IPS-NIHi7 (cell line): ENCODE measurements at regions not wholly inside any gene's neighbourhood (a gene's known extent, or its start where the extent isn't known, plus 50 kb on each side); places are given as distances from the start of the nearest gene placed in this dataset.

Experiments used
- DNase-seq: peaks from one replicate; pipeline ENCODE4 v3.0.0; 2012; ENCODE audit warnings: mixed read lengths; ENCODE audit errors: extremely low spot score

- DNase-seq = no peak
Measured at GRCh38 chr6:15994814-15995459, 133.9 kb upstream of the MYLIP start.

DNA sequence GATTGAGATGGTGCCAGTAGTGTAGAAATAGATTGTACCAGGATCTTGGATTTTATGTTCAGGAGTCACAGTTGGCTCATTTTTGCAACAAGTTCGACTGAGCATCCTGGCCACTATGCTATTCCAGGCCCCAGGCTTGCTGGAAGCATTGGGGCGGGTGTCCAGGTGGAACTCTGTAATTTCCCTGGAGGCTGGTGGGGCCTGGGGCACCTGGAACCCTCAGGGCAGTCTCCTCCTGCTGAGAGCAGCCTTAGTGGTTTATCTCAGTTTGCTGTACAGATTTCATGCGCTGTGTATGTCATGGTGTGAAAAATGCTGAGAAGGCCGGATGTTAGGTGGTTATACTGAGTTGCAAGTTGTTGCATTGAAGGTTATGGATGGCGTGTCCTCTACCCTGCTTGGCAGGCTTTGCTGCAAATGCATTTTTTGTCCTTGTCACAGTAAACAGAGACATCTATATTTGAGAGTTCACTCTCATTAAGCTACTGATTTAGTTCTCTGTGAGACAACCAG is 135.1 kb upstream of the MYLIP start:
- DNase-seq = no peak

DNA sequence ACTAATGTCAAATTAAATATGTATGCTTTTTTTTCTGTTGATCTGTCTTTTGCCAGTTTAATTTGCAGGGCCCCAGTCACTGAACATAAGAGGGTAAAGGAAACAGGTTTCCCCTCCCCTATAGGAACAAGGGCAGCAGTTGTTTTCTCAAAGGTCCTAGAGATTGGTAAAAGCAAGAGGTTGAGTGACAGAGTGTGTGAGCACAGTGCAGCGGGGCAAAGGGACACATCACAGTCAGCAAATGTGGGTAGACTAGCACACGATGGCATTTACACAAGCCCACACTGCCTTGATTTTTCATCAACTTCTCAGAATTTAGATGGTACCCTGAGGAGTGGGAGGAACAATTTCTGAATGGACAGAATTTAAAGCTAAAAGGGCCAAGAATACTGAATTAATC is 138.7 kb upstream of the MYLIP start:
- DNase-seq = no peak

DNA sequence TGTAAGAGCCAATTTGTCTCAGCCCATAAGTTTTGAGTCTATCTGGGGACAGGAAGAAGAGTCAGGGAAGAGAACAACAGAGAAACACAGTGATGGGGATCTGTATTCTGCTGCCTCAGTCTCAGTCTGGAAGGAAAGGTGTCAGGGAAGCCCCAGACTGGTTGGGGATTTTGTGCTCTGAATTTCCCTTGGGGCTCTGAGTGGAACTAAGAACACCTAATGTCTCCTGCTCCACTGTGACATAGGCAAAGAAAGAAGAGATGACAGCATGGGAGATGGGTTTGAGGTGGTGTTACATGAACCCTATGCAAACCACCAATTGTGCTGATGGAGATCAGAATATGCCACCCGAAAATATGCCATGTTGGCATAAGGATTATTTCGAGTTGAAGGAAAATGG is 139.5 kb upstream of the MYLIP start:
- no peak for DNase-seq

GRCh38 chr6:15987569-15987968 is 141.3 kb upstream of the MYLIP start:
- peak; percentile 24 for DNase-seq

GRCh38 chr6:15986027-15986629 is 142.8 kb upstream of the MYLIP start:
- no peak for DNase-seq

DNA sequence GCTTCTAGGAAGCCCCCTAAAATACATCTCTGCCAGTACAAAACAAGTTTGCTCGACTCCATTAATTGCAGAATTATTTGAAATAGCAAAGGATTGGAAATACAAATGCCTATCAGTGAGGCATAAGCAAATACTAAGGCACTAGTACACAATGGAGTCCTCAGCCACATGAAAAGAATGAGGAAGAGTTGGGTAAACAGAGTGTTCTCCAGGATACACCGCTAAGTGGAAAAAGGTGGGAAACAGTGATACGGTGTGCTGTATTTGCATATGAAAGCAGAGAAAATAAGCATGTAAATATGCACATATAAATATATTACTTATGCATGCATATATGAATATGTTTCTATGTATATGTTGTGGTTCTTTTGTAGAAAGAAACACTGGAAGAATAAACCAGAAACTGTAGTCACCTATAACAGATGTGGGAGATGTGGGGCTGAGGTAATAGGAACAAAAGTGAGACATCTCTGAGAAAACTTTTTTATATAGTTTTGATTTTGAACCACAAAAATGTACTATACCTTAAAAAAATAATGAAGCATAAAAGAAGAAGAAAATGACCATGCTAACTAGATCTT is 143.4 kb upstream of the MYLIP start:
- DNase-seq = no peak

DNA sequence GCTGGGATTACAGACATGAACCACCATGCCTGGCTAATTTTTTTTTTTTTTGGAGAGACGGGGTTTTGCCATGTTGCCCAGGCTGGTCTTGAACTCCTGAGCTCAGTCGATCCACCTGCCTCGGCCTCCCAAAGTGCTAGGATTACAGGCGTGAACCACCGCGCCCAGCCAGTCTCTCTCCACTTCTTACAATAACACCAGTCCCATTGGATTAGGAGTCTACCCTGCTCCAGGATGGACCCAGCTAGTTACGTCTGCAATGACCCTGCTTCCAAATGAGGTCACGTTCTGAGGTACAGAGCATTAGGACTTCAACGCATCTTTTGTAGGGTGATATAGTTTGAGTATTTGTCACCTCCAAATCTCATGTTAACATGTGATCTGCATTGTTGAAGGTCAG is 146.9 kb upstream of the MYLIP start:
- no peak for DNase-seq

- DNase-seq = no peak
Measured at GRCh38 chr6:15980801-15981200, 148.1 kb upstream of the MYLIP start.

GRCh38 chr6:15978426-15978825 is 150.5 kb upstream of the MYLIP start:
- DNase-seq = no peak

- no peak for DNase-seq
Measured at GRCh38 chr6:15977050-15977449, 151.8 kb upstream of the MYLIP start.

- no peak for DNase-seq
Measured at GRCh38 chr6:15974817-15975216, 154.1 kb upstream of the MYLIP start.

- no peak for DNase-seq
Measured at GRCh38 chr6:15970517-15970916, 158.4 kb upstream of the MYLIP start.

DNA sequence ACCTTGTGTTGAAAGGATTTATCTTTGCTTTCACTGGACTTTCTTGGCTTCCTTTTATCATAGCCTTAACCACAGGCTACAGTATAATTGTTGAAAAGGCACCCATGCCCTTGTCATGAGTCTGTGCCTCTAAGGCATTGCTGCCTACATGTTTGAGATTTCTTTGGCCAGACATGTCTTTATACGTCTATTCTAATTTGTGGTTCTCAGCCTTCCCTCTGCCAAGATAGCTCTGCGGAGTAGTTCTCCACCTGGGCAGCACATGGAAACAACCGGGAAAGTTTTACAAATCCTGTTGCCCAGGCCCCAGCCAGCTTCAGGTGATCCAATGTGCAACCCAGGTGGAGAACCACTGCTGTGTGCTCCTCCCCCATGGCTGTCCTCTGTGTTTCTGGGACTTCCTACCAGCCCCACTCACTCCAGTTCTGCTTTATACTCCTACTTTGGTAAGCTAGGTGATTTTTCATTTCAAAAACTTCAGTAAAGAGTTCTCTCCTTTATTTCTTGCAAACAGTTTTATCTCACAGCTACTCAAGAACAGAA is 159.6 kb upstream of the MYLIP start:
- DNase-seq = no peak

DNA sequence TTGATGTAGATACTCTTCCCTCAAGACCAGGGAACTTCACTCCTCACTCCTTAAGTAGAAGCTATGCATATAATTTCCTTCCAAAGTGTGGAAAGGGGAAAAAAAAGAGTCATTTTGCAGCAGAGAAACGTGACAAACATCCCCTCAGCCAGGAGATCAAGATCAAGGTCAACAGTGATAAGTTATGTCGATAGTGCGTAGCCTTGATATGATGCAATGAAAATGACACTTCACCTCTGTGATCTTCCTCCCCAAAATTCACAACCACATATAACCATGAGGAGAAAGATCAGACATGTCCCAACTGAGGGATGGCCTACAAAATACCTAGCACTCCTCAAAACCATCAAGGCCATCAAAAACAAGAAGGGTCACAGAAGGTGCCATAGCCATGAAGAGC is 160.4 kb upstream of the MYLIP start:
- DNase-seq = no peak

- no peak for DNase-seq
Measured at GRCh38 chr6:15966000-15966520, 162.8 kb upstream of the MYLIP start.

GRCh38 chr6:15962449-15962764 is 166.5 kb upstream of the MYLIP start:
- no peak for DNase-seq

- no peak for DNase-seq
Measured at GRCh38 chr6:15961635-15962448, 167.0 kb upstream of the MYLIP start.

DNA sequence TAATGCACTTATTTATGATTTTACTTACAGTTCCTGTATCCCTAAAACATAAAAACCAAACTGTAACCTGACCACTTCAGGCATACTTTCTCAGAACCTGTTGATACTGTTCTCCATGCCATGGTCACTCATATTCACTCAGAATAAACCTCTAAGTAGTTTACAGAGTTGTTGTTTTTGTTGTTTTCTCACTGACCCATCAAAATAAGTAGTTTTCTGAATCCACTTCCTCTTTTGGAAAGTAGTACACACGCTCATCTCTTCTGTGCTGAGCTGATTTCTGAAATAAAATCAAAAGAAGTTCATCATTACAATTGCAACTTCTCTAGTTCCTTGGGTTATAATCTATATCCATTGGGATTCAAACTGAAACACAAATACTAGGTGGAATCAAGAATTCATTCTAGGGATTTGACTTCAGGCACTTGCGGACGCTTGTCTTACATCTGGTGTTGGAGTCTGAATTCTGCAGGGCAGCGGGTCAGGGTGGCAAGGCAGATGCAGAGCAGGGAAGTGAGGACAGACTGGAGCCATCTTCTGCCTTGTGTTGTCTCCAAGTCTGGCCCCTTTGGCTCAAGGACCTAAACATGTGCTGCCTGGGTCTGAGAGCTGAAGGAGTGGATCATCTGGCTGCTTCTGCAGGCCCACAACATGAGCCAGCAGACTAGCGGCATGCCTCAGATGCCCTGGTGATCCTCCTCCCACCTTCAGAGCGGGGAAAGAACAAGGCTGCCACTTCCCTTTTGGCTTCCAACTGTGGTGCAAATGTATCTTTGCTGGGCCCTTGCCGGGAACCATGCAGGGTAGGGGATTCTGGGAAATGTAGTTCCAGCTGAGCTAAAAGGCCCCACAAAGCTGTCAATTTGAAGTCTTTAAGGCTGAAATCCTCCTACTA is 167.9 kb upstream of the MYLIP start:
- peak; percentile 79 for DNase-seq

DNA sequence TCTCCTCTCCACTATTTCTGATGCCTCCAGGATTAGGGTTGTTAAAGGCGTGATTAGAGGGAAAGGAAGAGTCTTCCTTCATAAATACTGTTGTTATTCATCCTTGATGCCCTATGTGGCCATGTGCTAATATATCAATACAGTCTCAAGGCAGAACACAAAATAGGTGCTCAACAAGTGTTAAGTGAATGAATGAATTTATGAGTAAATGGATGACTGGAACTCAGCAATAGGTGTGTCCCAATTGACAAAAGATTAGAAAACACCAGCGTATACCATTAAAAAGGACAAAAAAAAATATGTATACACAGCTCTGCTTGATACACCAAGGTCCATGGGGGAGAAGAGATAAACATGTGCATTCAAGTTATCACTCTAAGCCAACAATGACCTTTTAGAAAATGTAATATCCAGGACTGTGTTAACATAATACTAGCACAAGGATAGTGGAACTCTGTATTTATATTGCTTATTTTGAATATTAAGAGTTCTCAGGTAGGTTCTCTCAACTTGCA is 171.2 kb upstream of the MYLIP start:
- no peak for DNase-seq
